ENCODE measurements at regions not wholly inside any gene's neighbourhood (a gene's known extent, or its start where the extent isn't known, plus 50 kb on each side); places are given as distances from the start of the nearest gene placed in this dataset.

DNA sequence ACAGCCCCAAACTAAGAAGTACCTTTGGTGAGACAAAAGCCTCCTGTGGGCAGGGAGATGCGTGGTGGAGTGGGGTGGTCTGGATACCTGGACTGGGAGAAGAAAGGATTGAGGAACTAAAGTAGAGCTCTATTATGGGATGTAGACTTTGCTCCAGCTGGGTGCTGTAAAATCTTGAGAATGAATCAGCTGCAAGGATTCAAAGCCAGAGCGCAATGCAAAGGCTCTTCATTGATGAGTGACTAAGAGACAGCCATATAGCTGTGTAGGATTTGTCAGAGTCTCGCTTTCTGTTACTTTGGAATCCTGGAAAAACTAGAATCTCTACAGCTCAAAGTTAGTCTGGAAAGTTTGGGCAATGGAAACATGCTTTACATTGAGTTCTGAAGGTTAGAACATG lies 159.9 kb downstream of the TAF11L14 start:
- no peak for DNase-seq
- in situ Hi-C loops (cut with HindIII; ENCODE audit: low pct_ligation_motif_present, low sequenced_read_pairs), result no loop called here
- no peaks in the 10 kb centered on the region for H3K27me3 ChIP-seq (replicated peaks)

GRCh38 chr5:17794815-17795214 lies 160.6 kb downstream of the TAF11L14 start:
- DNase-seq, result no peak
- Histone ChIP-seq H3K36me3 (replicated peaks) (no peaks in the 10 kb centered on the region), H3K4me3 (ENCODE audit: low read depth, low read length) (no peak overlapping the region), H3K27ac (no peak overlapping the region), H3K27me3 (replicated peaks) (no peaks in the 10 kb centered on the region)
- in situ Hi-C loops (cut with HindIII; ENCODE audit: low pct_ligation_motif_present, low sequenced_read_pairs), result no loop called here
- TF ChIP-seq, protein P1, sequence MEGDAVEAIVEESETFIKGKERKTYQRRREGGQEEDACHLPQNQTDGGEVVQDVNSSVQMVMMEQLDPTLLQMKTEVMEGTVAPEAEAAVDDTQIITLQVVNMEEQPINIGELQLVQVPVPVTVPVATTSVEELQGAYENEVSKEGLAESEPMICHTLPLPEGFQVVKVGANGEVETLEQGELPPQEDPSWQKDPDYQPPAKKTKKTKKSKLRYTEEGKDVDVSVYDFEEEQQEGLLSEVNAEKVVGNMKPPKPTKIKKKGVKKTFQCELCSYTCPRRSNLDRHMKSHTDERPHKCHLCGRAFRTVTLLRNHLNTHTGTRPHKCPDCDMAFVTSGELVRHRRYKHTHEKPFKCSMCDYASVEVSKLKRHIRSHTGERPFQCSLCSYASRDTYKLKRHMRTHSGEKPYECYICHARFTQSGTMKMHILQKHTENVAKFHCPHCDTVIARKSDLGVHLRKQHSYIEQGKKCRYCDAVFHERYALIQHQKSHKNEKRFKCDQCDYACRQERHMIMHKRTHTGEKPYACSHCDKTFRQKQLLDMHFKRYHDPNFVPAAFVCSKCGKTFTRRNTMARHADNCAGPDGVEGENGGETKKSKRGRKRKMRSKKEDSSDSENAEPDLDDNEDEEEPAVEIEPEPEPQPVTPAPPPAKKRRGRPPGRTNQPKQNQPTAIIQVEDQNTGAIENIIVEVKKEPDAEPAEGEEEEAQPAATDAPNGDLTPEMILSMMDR (IDR thresholded peaks at IDR 0.05; ENCODE audit: low read depth, low read length, missing control alignments), result no peak

More for the DNA sequence above, 159.9 kb downstream of the TAF11L14 start:
- Histone ChIP-seq H3K4me3 (ENCODE audit: low read depth, low read length) (no peak overlapping the region), H3K27ac (no peak overlapping the region), H3K36me3 (replicated peaks) (no peaks in the 10 kb centered on the region)
- TF ChIP-seq, protein P1 (IDR thresholded peaks at IDR 0.05; ENCODE audit: low read depth, low read length, missing control alignments), result no peak

DNA sequence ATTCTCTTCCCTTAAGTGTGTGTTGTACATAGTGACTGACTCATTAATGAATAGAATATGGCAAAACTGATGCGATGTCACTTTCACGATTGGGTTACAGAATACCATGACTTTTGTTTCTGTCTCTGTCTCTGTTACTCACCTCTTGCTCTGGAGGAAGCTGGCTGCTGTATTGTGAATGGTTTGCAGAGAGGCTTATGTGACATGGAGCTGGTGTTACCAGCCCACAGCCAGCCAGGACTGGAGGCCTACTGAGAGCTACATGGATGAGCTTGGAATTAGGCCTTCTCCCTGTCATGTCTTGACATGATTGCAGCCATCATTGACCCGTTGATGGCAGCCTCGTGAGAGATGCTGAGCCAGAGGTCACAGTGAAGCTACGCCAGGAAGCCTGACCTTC lies 161.9 kb downstream of the TAF11L14 start:
- H3K36me3 ChIP-seq (replicated peaks), result no peaks in the 10 kb centered on the region
- TF ChIP-seq, protein P1 (IDR thresholded peaks at IDR 0.05; ENCODE audit: low read depth, low read length, missing control alignments), result no peak
- DNase-seq, result no peak
- no peak overlapping the region for H3K27ac ChIP-seq
- no peak overlapping the region for H3K4me3 ChIP-seq (ENCODE audit: low read depth, low read length)
- no peaks in the 10 kb centered on the region for H3K27me3 ChIP-seq (replicated peaks)
- in situ Hi-C loops (cut with HindIII; ENCODE audit: low pct_ligation_motif_present, low sequenced_read_pairs), result no loop called here

DNA sequence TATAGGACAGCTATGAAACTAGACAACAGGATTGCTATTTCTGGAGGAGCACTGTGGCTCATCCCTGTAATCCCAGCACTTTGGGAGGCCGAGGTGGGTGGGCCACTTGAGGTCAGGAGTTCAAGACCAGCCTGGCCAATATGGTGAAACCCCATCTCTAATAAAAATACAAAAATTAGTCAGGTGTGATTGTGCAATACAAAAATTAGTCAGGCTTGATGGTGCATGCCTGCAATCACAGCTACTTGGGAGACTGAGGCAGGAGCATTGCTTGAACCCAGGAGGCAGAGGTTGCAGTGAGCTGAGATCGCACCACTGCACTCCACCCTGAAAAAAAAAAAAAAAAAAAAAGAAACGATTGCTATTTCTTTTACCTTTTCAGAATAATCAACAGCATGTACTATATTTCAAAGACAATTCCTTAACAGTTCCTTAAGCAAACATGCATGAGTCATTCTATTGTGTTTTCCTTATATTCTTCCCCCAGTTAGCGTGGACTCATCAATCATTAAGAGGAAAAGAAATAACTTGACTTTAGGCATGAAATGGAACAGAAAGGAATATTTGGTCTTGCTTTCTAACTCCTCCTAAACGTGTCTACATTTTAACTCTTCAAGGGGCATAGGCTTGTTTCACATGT lies 162.6 kb downstream of the TAF11L14 start:
- in situ Hi-C loops (cut with HindIII; ENCODE audit: low pct_ligation_motif_present, low sequenced_read_pairs), result no loop called here
- Histone ChIP-seq H3K27me3 (replicated peaks) (no peaks in the 10 kb centered on the region), H3K4me3 (ENCODE audit: low read depth, low read length) (no peak overlapping the region), H3K27ac (no peak overlapping the region), H3K36me3 (replicated peaks) (no peaks in the 10 kb centered on the region)
- no peak for DNase-seq
- TF ChIP-seq, protein P1 (IDR thresholded peaks at IDR 0.05; ENCODE audit: low read depth, low read length, missing control alignments), result no peak

GRCh38 chr5:17799521-17799920 lies 165.3 kb downstream of the TAF11L14 start:
- Histone ChIP-seq H3K4me3 (ENCODE audit: low read depth, low read length) (no peak overlapping the region), H3K27me3 (replicated peaks) (no peaks in the 10 kb centered on the region), H3K27ac (no peak overlapping the region), H3K36me3 (replicated peaks) (no peaks in the 10 kb centered on the region)
- DNase-seq, result no peak
- TF ChIP-seq, protein P1 (IDR thresholded peaks at IDR 0.05; ENCODE audit: low read depth, low read length, missing control alignments), result no peak
- in situ Hi-C loops (cut with HindIII; ENCODE audit: low pct_ligation_motif_present, low sequenced_read_pairs), result no loop called here

DNA sequence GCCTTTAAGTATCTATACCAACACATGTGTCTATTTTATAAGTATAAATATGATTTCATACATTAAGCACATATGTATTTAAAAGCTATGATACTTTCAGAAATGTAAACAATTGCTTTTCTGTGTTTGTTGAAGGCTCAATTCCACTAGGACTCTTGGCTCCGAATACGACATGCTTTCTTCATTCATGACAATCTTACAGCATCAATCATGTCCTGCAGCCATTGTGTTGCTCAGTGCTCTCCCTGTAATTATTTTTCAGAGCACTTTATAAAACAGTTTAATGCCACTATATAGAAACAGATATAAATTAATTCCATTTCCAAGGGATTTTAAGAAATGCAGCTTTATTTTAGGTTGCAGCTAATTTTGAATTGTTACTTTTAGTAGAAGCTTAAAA lies 167.3 kb downstream of the TAF11L14 start:
- in situ Hi-C loops (cut with HindIII; ENCODE audit: low pct_ligation_motif_present, low sequenced_read_pairs), result no loop called here

More for the DNA sequence above, 167.3 kb downstream of the TAF11L14 start:
- Histone ChIP-seq H3K36me3 (replicated peaks) (no peaks in the 10 kb centered on the region), H3K27me3 (replicated peaks) (no peaks in the 10 kb centered on the region), H3K4me3 (ENCODE audit: low read depth, low read length) (no peak overlapping the region), H3K27ac (no peak overlapping the region)
- TF ChIP-seq, protein P1 (IDR thresholded peaks at IDR 0.05; ENCODE audit: low read depth, low read length, missing control alignments), result no peak
- DNase-seq, result no peak
